H1 (cell line): ENCODE measurements at regions not wholly inside any gene's neighbourhood (a gene's known extent, or its start where the extent isn't known, plus 50 kb on each side); places are given as distances from the start of the nearest gene placed in this dataset.

ENCODE experiments used
- CTCF ChIA-PET: fragments of 300-600 bp; sonication (Branson Sonifier 250); formaldehyde crosslinking; loops from one replicate; lab custom pipeline; 2021; ENCODE audit not compliant: partially characterized antibody; lab: Charles Lee
- POLR2A ChIA-PET: fragments of 300-600 bp; sonication (Branson Sonifier 250); formaldehyde crosslinking; loops from one replicate; lab custom pipeline; 2021; ENCODE audit warnings: inconsistent platforms; ENCODE audit not compliant: partially characterized antibody; lab: Charles Lee
- DNase-seq, 2 experiments: peaks; one replicate each; pipeline versions ENCODE4 v3.0.0 to v3.0.0-alpha.2; 2010 to 2022; ENCODE audit warnings: low spot score in 2 of 2, low read depth in 1 of 2, mixed read lengths in 1 of 2
- FAIRE-seq: peaks from 2 replicates; lab custom pipeline; 2011; peaks lifted over from hg19 to GRCh38; lab: Jason Lieb, UNC
- H2AFZ ChIP-seq: 2 replicates; pipeline ENCODE4 v1.8.1; 2012; ENCODE audit warnings: low read length, inconsistent platforms
- H2AK5ac ChIP-seq: 2 replicates; pipeline ENCODE4 v1.6.1; 2013; ENCODE audit warnings: low read depth, low read length
- H2BK120ac ChIP-seq: replicated peaks from 2 replicates; pipeline ENCODE3; 2013; ENCODE audit warnings: low read depth, low read length, inconsistent platforms
- H2BK12ac ChIP-seq: 2 replicates; pipeline ENCODE4 v1.6.1; 2013; ENCODE audit warnings: low read depth, low read length
- H2BK15ac ChIP-seq: 2 replicates; pipeline ENCODE4 v1.6.1; 2013; ENCODE audit warnings: low read length
- H2BK20ac ChIP-seq: 2 replicates; pipeline ENCODE4 v1.6.1; 2013; ENCODE audit warnings: low read length
- H2BK5ac ChIP-seq: 2 replicates; pipeline ENCODE4 v1.6.1; 2013; ENCODE audit warnings: low read depth, low read length
- H3K14ac ChIP-seq: 2 replicates; pipeline ENCODE4 v1.6.1; 2013; ENCODE audit warnings: inconsistent platforms; ENCODE audit not compliant: insufficient read length
- H3K18ac ChIP-seq: 2 replicates; pipeline ENCODE4 v1.6.1; 2013; ENCODE audit warnings: low read length; ENCODE audit errors: extremely low read depth
- H3K23ac ChIP-seq: 2 replicates; pipeline ENCODE4 v1.6.1; 2013; ENCODE audit warnings: inconsistent platforms; ENCODE audit not compliant: insufficient read length
- H3K23me2 ChIP-seq: 2 replicates; pipeline ENCODE4 v1.6.1; 2013; ENCODE audit warnings: low read depth, low read length
- H3K27ac ChIP-seq: 2 replicates; pipeline ENCODE4 v1.6.1; 2011; ENCODE audit warnings: low read depth, low read length, inconsistent platforms
- H3K27me3 ChIP-seq, 4 experiments: replicated peaks in 1 of 4; 1 replicate in 1 of 4; 2 replicates in 3 of 4; pipeline versions ENCODE4 v1.6.1 to v1.8.1; 2011 to 2013; ENCODE audit warnings: low read length in 3 of 4, mild to moderate bottlenecking in 3 of 4, inconsistent platforms in 2 of 4, mixed read lengths in 2 of 4, moderate library complexity in 1 of 4; ENCODE audit not compliant: control insufficient read depth in 3 of 4, insufficient read depth in 3 of 4; ENCODE audit errors: extremely low read depth in 1 of 4
- H3K36me3 ChIP-seq, 4 experiments: 2 replicates each; pipeline versions ENCODE4 v1.6.1 to v1.8.1; 2011 to 2013; ENCODE audit warnings: mild to moderate bottlenecking in 4 of 4, low read length in 3 of 4, moderate library complexity in 2 of 4, control low read depth in 1 of 4, inconsistent platforms in 1 of 4; ENCODE audit not compliant: insufficient read depth in 4 of 4, control insufficient read depth in 2 of 4
- H3K4ac ChIP-seq: replicated peaks from 2 replicates; pipeline ENCODE3; 2013; ENCODE audit warnings: low read length, low read depth, mixed read lengths, inconsistent platforms; ENCODE audit not compliant: insufficient read length
- H3K4me1 ChIP-seq, 4 experiments: replicated peaks in 1 of 4; 1 replicate in 1 of 4; 2 replicates in 3 of 4; pipeline versions ENCODE4 v1.6.1 to v1.8.1; 2011 to 2013; ENCODE audit warnings: low read length in 3 of 4, inconsistent platforms in 2 of 4, mixed read lengths in 1 of 4; ENCODE audit not compliant: insufficient read depth in 4 of 4, control insufficient read depth in 3 of 4
- H3K4me2 ChIP-seq, 2 experiments: 2 replicates each; pipeline versions ENCODE4 v1.6.1 to v1.8.1; 2011 to 2013; ENCODE audit warnings: low read depth in 2 of 2, low read length in 2 of 2, control low read depth in 1 of 2, inconsistent platforms in 1 of 2, mild to moderate bottlenecking in 1 of 2; ENCODE audit not compliant: insufficient read depth in 1 of 2
- H3K4me3 ChIP-seq, 4 experiments: fragments of 200-600, 300-600 bp in 1 of 4; sonication (generic), shearing (Covaris generic), sonication (Bioruptor Twin) in 1 of 4; 2 replicates each; pipeline versions ENCODE4 v1.5.1 to v1.8.1; 2011 to 2016; ENCODE audit warnings: low read length in 4 of 4, low read depth in 3 of 4, control low read depth in 2 of 4, inconsistent platforms in 2 of 4, mild to moderate bottlenecking in 2 of 4, mixed read lengths in 1 of 4, moderate library complexity in 1 of 4; ENCODE audit not compliant: insufficient read depth in 2 of 4; ENCODE audit errors: extremely low read depth in 1 of 4
- H3K56ac ChIP-seq: replicated peaks from 2 replicates; pipeline ENCODE3; 2013; ENCODE audit warnings: low read depth, mild to moderate bottlenecking, mixed read lengths, low read length, inconsistent platforms; ENCODE audit not compliant: insufficient read length
- H3K79me1 ChIP-seq: 2 replicates; pipeline ENCODE4 v1.6.1; 2013; ENCODE audit warnings: low read depth, low read length, control low read depth
- H3K79me2 ChIP-seq, 2 experiments: 2 replicates each; pipeline versions ENCODE4 v1.6.1 to v1.8.1; 2012 to 2013; ENCODE audit warnings: low read length in 2 of 2, mild to moderate bottlenecking in 2 of 2, inconsistent platforms in 1 of 2; ENCODE audit not compliant: insufficient read depth in 2 of 2, control insufficient read depth in 1 of 2
- H3K9ac ChIP-seq, 4 experiments: replicated peaks in 1 of 4; 1 replicate in 1 of 4; 2 replicates in 3 of 4; pipeline versions ENCODE4 v1.6.1 to v1.8.1; 2011 to 2013; ENCODE audit warnings: low read depth in 3 of 4, low read length in 3 of 4, control low read depth in 2 of 4, mild to moderate bottlenecking in 2 of 4, moderate library complexity in 2 of 4, inconsistent platforms in 1 of 4; ENCODE audit errors: extremely low read depth in 1 of 4
- H3K9me3 ChIP-seq, 2 experiments: 2 replicates each; pipeline versions ENCODE4 v1.6.1 to v1.8.1; 2012 to 2013; ENCODE audit warnings: mild to moderate bottlenecking in 2 of 2, moderate library complexity in 2 of 2, control low read depth in 1 of 2, inconsistent platforms in 1 of 2, low read depth in 1 of 2, low read length in 1 of 2, mixed read lengths in 1 of 2; ENCODE audit not compliant: insufficient read depth in 2 of 2
- H4K20me1 ChIP-seq, 2 experiments: replicated peaks in 1 of 2; 2 replicates each; pipeline versions ENCODE3 to v1.8.1; 2011 to 2013; ENCODE audit warnings: inconsistent platforms in 2 of 2, low read length in 2 of 2, mild to moderate bottlenecking in 1 of 2; ENCODE audit not compliant: insufficient read depth in 2 of 2, control insufficient read depth in 1 of 2
- H4K5ac ChIP-seq: 2 replicates; pipeline ENCODE4 v1.6.1; 2013; ENCODE audit warnings: low read length, low read depth, mixed read lengths, inconsistent platforms; ENCODE audit not compliant: insufficient read length
- H4K8ac ChIP-seq: 2 replicates; pipeline ENCODE4 v1.8.0; 2013; ENCODE audit warnings: mild to moderate bottlenecking, moderate library complexity, low read length, inconsistent platforms; ENCODE audit not compliant: insufficient read depth; ENCODE audit errors: extremely low read depth
- H4K91ac ChIP-seq: replicated peaks from 2 replicates; pipeline ENCODE3; 2013; ENCODE audit warnings: low read length, mixed read lengths, inconsistent platforms; ENCODE audit not compliant: insufficient read length
- BRCA1 ChIP-seq: IDR thresholded peaks from 2 replicates; pipeline ENCODE4 v1.6.1; 2012; ENCODE audit warnings: low read depth, low read length, improper control_type of control experiment
- CEBPB ChIP-seq: IDR thresholded peaks from 2 replicates; pipeline ENCODE4 v1.6.1; 2012; ENCODE audit warnings: low read depth, low read length
- CHD1 ChIP-seq: IDR thresholded peaks from 2 replicates; pipeline ENCODE4 v1.6.1; 2012; ENCODE audit warnings: low read depth, low read length, improper control_type of control experiment
- EGR1 ChIP-seq: IDR thresholded peaks from 2 replicates; pipeline ENCODE4 v1.6.1; 2011; ENCODE audit warnings: low read depth, low read length, borderline replicate concordance
- EP300 ChIP-seq, 2 experiments: IDR thresholded peaks; 1 replicate in 1 of 2; 2 replicates in 1 of 2; pipeline ENCODE4 v1.6.1; 2011 to 2012; ENCODE audit warnings: low read depth in 2 of 2, low read length in 2 of 2, mild to moderate bottlenecking in 2 of 2, borderline replicate concordance in 1 of 2, inconsistent platforms in 1 of 2, moderate library complexity in 1 of 2
- HDAC6 ChIP-seq: IDR thresholded peaks from one replicate; pipeline ENCODE4 v1.7.1; 2012; ENCODE audit warnings: low read depth, mild to moderate bottlenecking, inconsistent platforms, low read length, moderate library complexity
- NRF1 ChIP-seq: IDR thresholded peaks from 2 replicates; pipeline ENCODE4 v1.6.1; 2011; ENCODE audit warnings: mild to moderate bottlenecking, low read depth, low read length, improper control_type of control experiment
- POLR2A ChIP-seq, 2 experiments: IDR thresholded peaks; 1 replicate in 1 of 2; 2 replicates in 1 of 2; pipeline ENCODE4 v1.6.1; 2011; ENCODE audit warnings: low read depth in 2 of 2, low read length in 2 of 2, mild to moderate bottlenecking in 2 of 2; ENCODE audit errors: control extremely low read depth in 1 of 2
- POU5F1 ChIP-seq: IDR thresholded peaks from 2 replicates; pipeline ENCODE4 v1.6.1; 2011; ENCODE audit warnings: low read depth, mild to moderate bottlenecking, low read length, moderate library complexity
- RAD21 ChIP-seq, 2 experiments: IDR thresholded peaks in 1 of 2; conservative IDR thresholded peaks in 1 of 2; 2 replicates each; pipeline ENCODE4 v1.6.1; 2011; ENCODE audit warnings: low read depth in 2 of 2, low read length in 2 of 2, improper control_type of control experiment in 1 of 2, inconsistent platforms in 1 of 2, mild to moderate bottlenecking in 1 of 2, moderate library complexity in 1 of 2
- RFX5 ChIP-seq: IDR thresholded peaks from 2 replicates; pipeline ENCODE4 v1.6.1; 2011; ENCODE audit warnings: low read depth, low read length, improper control_type of control experiment, borderline replicate concordance
- SP4 ChIP-seq: IDR thresholded peaks from 2 replicates; pipeline ENCODE4 v1.6.1; 2012; ENCODE audit warnings: low read length, inconsistent platforms
- TAF1 ChIP-seq: IDR thresholded peaks from 2 replicates; pipeline ENCODE4 v1.6.1; 2011; ENCODE audit warnings: mild to moderate bottlenecking, low read depth, low read length
- TCF12 ChIP-seq: IDR thresholded peaks from 2 replicates; pipeline ENCODE4 v1.6.1; 2011; ENCODE audit warnings: low read depth, mild to moderate bottlenecking, low read length
- ZNF274 ChIP-seq: IDR thresholded peaks from 2 replicates; pipeline ENCODE4 v1.7.0; 2012; ENCODE audit warnings: low read length, borderline replicate concordance; ENCODE audit errors: extremely low read depth
- WGBS, 2 experiments: shearing (Covaris generic) in 1 of 2; methylation state at CpG; one replicate each; pipeline versions ENCODE4 v1.1.6 to v1.1.7; 2013 to 2015; ENCODE audit warnings: low lambda C conversion rate in 2 of 2, mixed read lengths in 2 of 2, inconsistent platforms in 1 of 2, low coverage in 1 of 2, missing lambda C conversion rate in 1 of 2; ENCODE audit not compliant: insufficient replicate concordance in 2 of 2, insufficient coverage in 1 of 2, insufficient read length in 1 of 2; ENCODE audit errors: extremely low coverage in 1 of 2, missing lambda C conversion rate in 1 of 2; 5-methylcytosine and 5-hydroxymethylcytosine counted together
- TF ChIP-seq, protein P1 (sequence below): IDR thresholded peaks from 2 replicates; pipeline ENCODE4 v1.6.1; 2011; ENCODE audit warnings: low read depth, mild to moderate bottlenecking, low read length; ENCODE audit not compliant: insufficient read depth

DNA sequence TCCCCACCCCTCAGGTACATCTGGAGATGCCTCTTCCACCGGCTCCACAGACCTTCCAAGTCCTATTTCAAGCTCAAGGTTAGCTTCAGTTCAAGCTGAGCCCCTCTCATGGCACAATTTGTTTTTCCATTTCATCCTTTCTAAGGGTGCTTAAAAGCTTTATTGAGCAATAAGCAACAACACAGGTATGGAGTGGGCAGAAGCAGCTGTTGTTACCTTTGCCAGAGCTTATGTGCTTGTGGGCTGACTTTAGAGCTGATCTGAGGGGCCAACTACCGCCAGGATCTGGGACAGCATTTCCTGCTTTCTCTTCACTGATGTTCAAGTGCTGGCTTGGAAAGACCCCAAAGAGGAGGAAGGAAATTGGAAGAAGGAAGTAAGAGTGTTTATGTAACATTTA, 140.0 kb upstream of the KLHL25 start:
- H3K36me3 ChIP-seq = no peaks in the 10 kb centered on the region
- no peaks in the 10 kb centered on the region for H3K79me1 ChIP-seq
- H2BK20ac ChIP-seq = no peak overlapping the region
- H3K18ac ChIP-seq = no peak overlapping the region
- no peak overlapping the region for H2AK5ac ChIP-seq
- no peaks in the 10 kb centered on the region for H3K79me2 ChIP-seq
- no peak overlapping the region for H3K4me3 ChIP-seq
- H3K23ac ChIP-seq = no peak overlapping the region
- no peak overlapping the region for H4K8ac ChIP-seq
- 90% methylated on average over 2 of the region's 2 CpGs; no CpG with 5 or more reads in 1 of the 2 experiments for WGBS, 2 experiments
- no peaks in the 10 kb centered on the region for H3K9me3 ChIP-seq
- no peak overlapping the region for H3K27ac ChIP-seq
- H3K56ac ChIP-seq = no peak overlapping the region
- no peak overlapping the region for H3K9ac ChIP-seq
- no peak overlapping the region for H2BK5ac ChIP-seq
- no peak overlapping the region for H3K4ac ChIP-seq
- H3K4me2 ChIP-seq = no peak overlapping the region
- ChIA-PET POLR2A (no interaction called here), CTCF (interaction anchor here (0.7 to 1.2 kb wide), 2 partner anchors 16 to 205 kb away, joined by 3 read pairs; no protein-coding TSS in a partner anchor)
- H3K14ac ChIP-seq = no peak overlapping the region
- no peak overlapping the region for H2BK120ac ChIP-seq
- no peaks in the 10 kb centered on the region for H3K4me1 ChIP-seq
- H2BK12ac ChIP-seq = no peak overlapping the region
- no peak overlapping the region for H4K91ac ChIP-seq
- no peaks in the 10 kb centered on the region for H4K20me1 ChIP-seq
- peaks cover 1% of the 10 kb centered on the region; the same call in 1 of the 2 replicates for H3K23me2 ChIP-seq
- H3K27me3 ChIP-seq = no peaks in the 10 kb centered on the region; a peak in 1 of 7 replicates
- no peak overlapping the region for H2AFZ ChIP-seq
- DNase-seq (no peak), FAIRE-seq (no peak)
- H4K5ac ChIP-seq = no peak overlapping the region
- H2BK15ac ChIP-seq = no peak overlapping the region
- TF ChIP-seq POLR2A (IDR thresholded peaks at IDR 0.05; ENCODE audit: control extremely low read depth in 1 of 2, low read depth in 2 of 2, low read length in 2 of 2) (no peak), EGR1 (no peak), EP300 (IDR thresholded peaks at IDR 0.05; ENCODE audit: borderline replicate concordance in 1 of 2, low read depth in 2 of 2, low read length in 2 of 2) (no peak), TCF12 (no peak), POU5F1 (no peak), ZNF274 (no peak), CEBPB (no peak), CHD1 (no peak), RAD21 (IDR thresholded peaks at IDR 0.05 in 1 of 2, conservative IDR thresholded peaks at IDR 0.05 in 1 of 2; ENCODE audit: low read depth in 2 of 2, low read length in 2 of 2) (no peak), HDAC6 (no peak), NRF1 (no peak), SP4 (no peak), BRCA1 (no peak), TAF1 (no peak), RFX5 (no peak)
- TF ChIP-seq, protein P1, sequence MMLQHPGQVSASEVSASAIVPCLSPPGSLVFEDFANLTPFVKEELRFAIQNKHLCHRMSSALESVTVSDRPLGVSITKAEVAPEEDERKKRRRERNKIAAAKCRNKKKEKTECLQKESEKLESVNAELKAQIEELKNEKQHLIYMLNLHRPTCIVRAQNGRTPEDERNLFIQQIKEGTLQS = no peak
